GM12874 (cell line): ENCODE measurements at regions not wholly inside any gene's neighbourhood (a gene's known extent, or its start where the extent isn't known, plus 50 kb on each side); places are given as distances from the start of the nearest gene placed in this dataset.

Source experiments
- CTCF ChIP-seq: IDR thresholded peaks from 2 replicates; pipeline ENCODE4 v1.5.1; 2011; ENCODE audit warnings: low read depth, mild to moderate bottlenecking, control low read depth, low read length, moderate library complexity; ENCODE audit not compliant: insufficient read depth

GRCh38 chr9:90274725-90275124, 367.9 kb downstream of the DIRAS2 start:
- TF ChIP-seq CTCF = no peak

GRCh38 chr9:90285946-90286345, 356.7 kb downstream of the DIRAS2 start:
- no peak for TF ChIP-seq CTCF

- TF ChIP-seq CTCF = no peak
These were observed 354.9 kb downstream of the DIRAS2 start for GRCh38 chr9:90287567-90288274.

GRCh38 chr9:90288275-90288639, 354.4 kb downstream of the DIRAS2 start:
- TF ChIP-seq CTCF = no peak

- no peak for TF ChIP-seq CTCF
These were observed 351.7 kb downstream of the DIRAS2 start for GRCh38 chr9:90290716-90291485.

- no peak for TF ChIP-seq CTCF
These were observed 346.1 kb downstream of the DIRAS2 start for GRCh38 chr9:90296539-90296938.

GRCh38 chr9:90299968-90300367, 342.7 kb downstream of the DIRAS2 start:
- TF ChIP-seq CTCF = no peak
